ENCODE measurements at regions not wholly inside any gene's neighbourhood (a gene's known extent, or its start where the extent isn't known, plus 50 kb on each side); places are given as distances from the start of the nearest gene placed in this dataset.

DNA sequence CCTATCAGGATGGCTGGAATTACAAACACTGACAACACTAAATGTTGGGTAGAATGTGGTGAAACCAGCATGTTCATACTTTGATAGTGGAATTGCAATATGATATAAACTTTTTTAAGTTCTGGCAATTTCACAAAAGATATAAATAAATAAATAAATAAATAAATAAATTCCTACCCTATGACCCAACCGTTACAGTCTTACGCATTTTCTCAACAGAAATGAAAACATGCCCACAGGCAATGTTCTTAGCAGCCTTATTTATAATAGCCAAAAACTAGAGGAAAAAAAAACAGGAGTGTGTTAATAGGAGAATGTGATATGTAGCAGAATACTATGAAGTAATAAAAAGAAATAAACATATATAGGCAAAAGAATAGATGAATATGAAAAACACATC is 318.9 kb downstream of the IPMK start:
- TF ChIP-seq, protein P1, sequence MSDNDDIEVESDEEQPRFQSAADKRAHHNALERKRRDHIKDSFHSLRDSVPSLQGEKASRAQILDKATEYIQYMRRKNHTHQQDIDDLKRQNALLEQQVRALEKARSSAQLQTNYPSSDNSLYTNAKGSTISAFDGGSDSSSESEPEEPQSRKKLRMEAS (IDR thresholded peaks at IDR 0.05; ENCODE audit: low read depth, low read length), result no peak
- TF ChIP-seq, protein P2, sequence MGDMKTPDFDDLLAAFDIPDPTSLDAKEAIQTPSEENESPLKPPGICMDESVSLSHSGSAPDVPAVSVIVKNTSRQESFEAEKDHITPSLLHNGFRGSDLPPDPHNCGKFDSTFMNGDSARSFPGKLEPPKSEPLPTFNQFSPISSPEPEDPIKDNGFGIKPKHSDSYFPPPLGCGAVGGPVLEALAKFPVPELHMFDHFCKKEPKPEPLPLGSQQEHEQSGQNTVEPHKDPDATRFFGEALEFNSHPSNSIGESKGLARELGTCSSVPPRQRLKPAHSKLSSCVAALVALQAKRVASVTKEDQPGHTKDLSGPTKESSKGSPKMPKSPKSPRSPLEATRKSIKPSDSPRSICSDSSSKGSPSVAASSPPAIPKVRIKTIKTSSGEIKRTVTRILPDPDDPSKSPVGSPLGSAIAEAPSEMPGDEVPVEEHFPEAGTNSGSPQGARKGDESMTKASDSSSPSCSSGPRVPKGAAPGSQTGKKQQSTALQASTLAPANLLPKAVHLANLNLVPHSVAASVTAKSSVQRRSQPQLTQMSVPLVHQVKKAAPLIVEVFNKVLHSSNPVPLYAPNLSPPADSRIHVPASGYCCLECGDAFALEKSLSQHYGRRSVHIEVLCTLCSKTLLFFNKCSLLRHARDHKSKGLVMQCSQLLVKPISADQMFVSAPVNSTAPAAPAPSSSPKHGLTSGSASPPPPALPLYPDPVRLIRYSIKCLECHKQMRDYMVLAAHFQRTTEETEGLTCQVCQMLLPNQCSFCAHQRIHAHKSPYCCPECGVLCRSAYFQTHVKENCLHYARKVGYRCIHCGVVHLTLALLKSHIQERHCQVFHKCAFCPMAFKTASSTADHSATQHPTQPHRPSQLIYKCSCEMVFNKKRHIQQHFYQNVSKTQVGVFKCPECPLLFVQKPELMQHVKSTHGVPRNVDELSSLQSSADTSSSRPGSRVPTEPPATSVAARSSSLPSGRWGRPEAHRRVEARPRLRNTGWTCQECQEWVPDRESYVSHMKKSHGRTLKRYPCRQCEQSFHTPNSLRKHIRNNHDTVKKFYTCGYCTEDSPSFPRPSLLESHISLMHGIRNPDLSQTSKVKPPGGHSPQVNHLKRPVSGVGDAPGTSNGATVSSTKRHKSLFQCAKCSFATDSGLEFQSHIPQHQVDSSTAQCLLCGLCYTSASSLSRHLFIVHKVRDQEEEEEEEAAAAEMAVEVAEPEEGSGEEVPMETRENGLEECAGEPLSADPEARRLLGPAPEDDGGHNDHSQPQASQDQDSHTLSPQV (IDR thresholded peaks at IDR 0.05), result no peak
- TF ChIP-seq POLR2A (IDR thresholded peaks at IDR 0.05; ENCODE audit: low read depth, low read length), result no peak

All from GM12878 (cell line).